Astrocyte (in vitro differentiated cells and primary cell): ENCODE measurements at regions not wholly inside any gene's neighbourhood (a gene's known extent, or its start where the extent isn't known, plus 50 kb on each side); places are given as distances from the start of the nearest gene placed in this dataset.

Experiments used
- EZH2 ChIP-seq: IDR thresholded peaks from 2 replicates; pipeline ENCODE4 v1.6.1; 2012; ENCODE audit warnings: mild to moderate bottlenecking, low read length, inconsistent platforms; ENCODE audit not compliant: insufficient read depth
- TF ChIP-seq, protein P1 (sequence below): IDR thresholded peaks from 2 replicates; pipeline ENCODE4 v1.5.1; 2011; ENCODE audit warnings: low read depth, mild to moderate bottlenecking, inconsistent platforms, low read length, moderate library complexity; ENCODE audit not compliant: insufficient read depth

DNA sequence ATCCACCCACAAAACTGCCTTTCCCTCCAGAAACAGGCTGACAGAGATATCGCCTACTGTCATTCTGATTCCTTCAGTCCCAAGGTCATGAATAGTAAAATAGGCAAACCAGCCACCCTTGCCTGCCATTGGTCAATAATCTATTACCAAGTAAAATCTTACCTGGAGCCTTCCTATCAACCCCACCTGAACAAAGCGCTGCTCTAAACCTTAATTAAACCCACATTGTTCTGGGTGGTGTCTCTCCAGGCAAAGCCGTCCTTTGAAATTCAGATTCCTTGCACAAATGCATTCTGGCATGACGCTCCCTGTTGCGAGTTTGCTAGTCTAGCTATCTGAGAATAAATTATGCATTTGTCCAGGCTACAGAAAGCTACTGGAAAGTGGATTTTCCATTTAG is 291.6 kb upstream of the ECI2 start:
- TF ChIP-seq, protein P1, sequence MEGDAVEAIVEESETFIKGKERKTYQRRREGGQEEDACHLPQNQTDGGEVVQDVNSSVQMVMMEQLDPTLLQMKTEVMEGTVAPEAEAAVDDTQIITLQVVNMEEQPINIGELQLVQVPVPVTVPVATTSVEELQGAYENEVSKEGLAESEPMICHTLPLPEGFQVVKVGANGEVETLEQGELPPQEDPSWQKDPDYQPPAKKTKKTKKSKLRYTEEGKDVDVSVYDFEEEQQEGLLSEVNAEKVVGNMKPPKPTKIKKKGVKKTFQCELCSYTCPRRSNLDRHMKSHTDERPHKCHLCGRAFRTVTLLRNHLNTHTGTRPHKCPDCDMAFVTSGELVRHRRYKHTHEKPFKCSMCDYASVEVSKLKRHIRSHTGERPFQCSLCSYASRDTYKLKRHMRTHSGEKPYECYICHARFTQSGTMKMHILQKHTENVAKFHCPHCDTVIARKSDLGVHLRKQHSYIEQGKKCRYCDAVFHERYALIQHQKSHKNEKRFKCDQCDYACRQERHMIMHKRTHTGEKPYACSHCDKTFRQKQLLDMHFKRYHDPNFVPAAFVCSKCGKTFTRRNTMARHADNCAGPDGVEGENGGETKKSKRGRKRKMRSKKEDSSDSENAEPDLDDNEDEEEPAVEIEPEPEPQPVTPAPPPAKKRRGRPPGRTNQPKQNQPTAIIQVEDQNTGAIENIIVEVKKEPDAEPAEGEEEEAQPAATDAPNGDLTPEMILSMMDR, result no peak
- no peak for TF ChIP-seq EZH2
